OCI-LY1 (cell line): ENCODE measurements at regions not wholly inside any gene's neighbourhood (a gene's known extent, or its start where the extent isn't known, plus 50 kb on each side); places are given as distances from the start of the nearest gene placed in this dataset.

Experiments
- H2AFZ ChIP-seq: fragments of 200-600 bp; sonication (generic), shearing (Covaris generic); 2 replicates; pipeline ENCODE4 v1.6.0; 2014; ENCODE audit warnings: antibody characterized with exemption, mild to moderate bottlenecking, low read length
- H3F3A ChIP-seq: fragments of 200-600 bp; sonication (generic), shearing (Covaris generic); 2 replicates; pipeline ENCODE4 v1.6.0; 2014; ENCODE audit warnings: mild to moderate bottlenecking, antibody characterized with exemption, low read length, moderate library complexity; ENCODE audit not compliant: insufficient read depth
- H3K27ac ChIP-seq: fragments of 200-600 bp; sonication (generic); 2 replicates; pipeline ENCODE4 v1.5.1; 2014; ENCODE audit warnings: low read length, mixed run types, mild to moderate bottlenecking, low read depth; ENCODE audit not compliant: poor library complexity, severe bottlenecking
- H3K27me3 ChIP-seq: fragments of 200-600 bp; sonication (generic); 2 replicates; pipeline ENCODE4 v1.6.0; 2014; ENCODE audit warnings: antibody characterized with exemption, mild to moderate bottlenecking, low read length, moderate library complexity; ENCODE audit not compliant: insufficient read depth
- H3K36me3 ChIP-seq: fragments of 200-600 bp; sonication (generic); 2 replicates; pipeline ENCODE4 v1.6.1; 2014; ENCODE audit warnings: mild to moderate bottlenecking, antibody characterized with exemption, low read length, moderate library complexity, mixed read lengths; ENCODE audit not compliant: insufficient read depth
- H3K4me1 ChIP-seq: fragments of 200-600 bp; sonication (generic); 2 replicates; pipeline ENCODE4 v1.5.1; 2014; ENCODE audit warnings: mild to moderate bottlenecking, low read length, moderate library complexity; ENCODE audit not compliant: insufficient read depth, severe bottlenecking
- H3K4me2 ChIP-seq: fragments of 200-600 bp; sonication (generic), shearing (Covaris generic); 2 replicates; pipeline ENCODE4 v1.6.1; 2014; ENCODE audit warnings: low read length
- H3K4me3 ChIP-seq: fragments of 200-600 bp; sonication (generic); 2 replicates; pipeline ENCODE4 v1.5.1; 2014; ENCODE audit warnings: low read length, low read depth, mild to moderate bottlenecking, mixed read lengths; ENCODE audit not compliant: poor library complexity, severe bottlenecking
- H3K79me2 ChIP-seq: fragments of 200-600 bp; shearing (Covaris generic); 2 replicates; pipeline ENCODE4 v1.6.1; 2016; ENCODE audit warnings: mixed run types, low read length, mixed read lengths; ENCODE audit not compliant: insufficient read depth
- H3K9ac ChIP-seq: fragments of 200-600 bp; sonication (generic), shearing (Covaris generic); 2 replicates; pipeline ENCODE4 v1.6.1; 2014; ENCODE audit warnings: mild to moderate bottlenecking, low read length, mixed read lengths
- H3K9me2 ChIP-seq: fragments of 200-600 bp; sonication (generic), shearing (Covaris generic); 2 replicates; pipeline ENCODE4 v1.6.1; 2014; ENCODE audit warnings: low read depth, mild to moderate bottlenecking, low read length, mixed read lengths
- H3K9me3 ChIP-seq: fragments of 200-600 bp; shearing (Covaris generic); 2 replicates; pipeline ENCODE4 v1.6.1; 2014; ENCODE audit warnings: low read length, mixed read lengths
- H4K20me1 ChIP-seq: fragments of 200-600 bp; sonication (generic), shearing (Covaris generic); 2 replicates; pipeline ENCODE4 v1.6.0; 2016; ENCODE audit warnings: mild to moderate bottlenecking, low read length; ENCODE audit not compliant: insufficient read depth
- EZH2 ChIP-seq: fragments of 200-600 bp; sonication (generic), shearing (Covaris generic); IDR thresholded peaks from 2 replicates; pipeline ENCODE4 v1.8.0; 2017; ENCODE audit warnings: borderline replicate concordance, mixed run types, mild to moderate bottlenecking, antibody characterized with exemption, low read length, moderate library complexity, mixed read lengths
- TF ChIP-seq, protein P1 (sequence below): fragments of 200-600 bp; sonication (generic), shearing (Covaris generic); IDR thresholded peaks from 2 replicates; pipeline ENCODE4 v1.5.1; 2017; ENCODE audit warnings: mild to moderate bottlenecking, antibody characterized with exemption, low read length, moderate library complexity, mixed read lengths

- Histone ChIP-seq H3K27ac (no peak overlapping the region), H4K20me1 (no peaks in the 10 kb centered on the region), H3K9me2 (no peaks in the 10 kb centered on the region), H3K4me1 (no peaks in the 10 kb centered on the region), H3K27me3 (no peaks in the 10 kb centered on the region), H3K36me3 (no peaks in the 10 kb centered on the region), H3K4me3 (no peak overlapping the region), H3K4me2 (no peak overlapping the region), H3K9me3 (no peaks in the 10 kb centered on the region), H3K9ac (no peak overlapping the region), H2AFZ (no peak overlapping the region), H3F3A (no peaks in the 10 kb centered on the region), H3K79me2 (no peaks in the 10 kb centered on the region)
- TF ChIP-seq, protein P1, sequence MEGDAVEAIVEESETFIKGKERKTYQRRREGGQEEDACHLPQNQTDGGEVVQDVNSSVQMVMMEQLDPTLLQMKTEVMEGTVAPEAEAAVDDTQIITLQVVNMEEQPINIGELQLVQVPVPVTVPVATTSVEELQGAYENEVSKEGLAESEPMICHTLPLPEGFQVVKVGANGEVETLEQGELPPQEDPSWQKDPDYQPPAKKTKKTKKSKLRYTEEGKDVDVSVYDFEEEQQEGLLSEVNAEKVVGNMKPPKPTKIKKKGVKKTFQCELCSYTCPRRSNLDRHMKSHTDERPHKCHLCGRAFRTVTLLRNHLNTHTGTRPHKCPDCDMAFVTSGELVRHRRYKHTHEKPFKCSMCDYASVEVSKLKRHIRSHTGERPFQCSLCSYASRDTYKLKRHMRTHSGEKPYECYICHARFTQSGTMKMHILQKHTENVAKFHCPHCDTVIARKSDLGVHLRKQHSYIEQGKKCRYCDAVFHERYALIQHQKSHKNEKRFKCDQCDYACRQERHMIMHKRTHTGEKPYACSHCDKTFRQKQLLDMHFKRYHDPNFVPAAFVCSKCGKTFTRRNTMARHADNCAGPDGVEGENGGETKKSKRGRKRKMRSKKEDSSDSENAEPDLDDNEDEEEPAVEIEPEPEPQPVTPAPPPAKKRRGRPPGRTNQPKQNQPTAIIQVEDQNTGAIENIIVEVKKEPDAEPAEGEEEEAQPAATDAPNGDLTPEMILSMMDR: no peak
- no peak for TF ChIP-seq EZH2
Measured at GRCh38 chr12:108008163-108008905, 120.8 kb upstream of the WSCD2 start.

DNA sequence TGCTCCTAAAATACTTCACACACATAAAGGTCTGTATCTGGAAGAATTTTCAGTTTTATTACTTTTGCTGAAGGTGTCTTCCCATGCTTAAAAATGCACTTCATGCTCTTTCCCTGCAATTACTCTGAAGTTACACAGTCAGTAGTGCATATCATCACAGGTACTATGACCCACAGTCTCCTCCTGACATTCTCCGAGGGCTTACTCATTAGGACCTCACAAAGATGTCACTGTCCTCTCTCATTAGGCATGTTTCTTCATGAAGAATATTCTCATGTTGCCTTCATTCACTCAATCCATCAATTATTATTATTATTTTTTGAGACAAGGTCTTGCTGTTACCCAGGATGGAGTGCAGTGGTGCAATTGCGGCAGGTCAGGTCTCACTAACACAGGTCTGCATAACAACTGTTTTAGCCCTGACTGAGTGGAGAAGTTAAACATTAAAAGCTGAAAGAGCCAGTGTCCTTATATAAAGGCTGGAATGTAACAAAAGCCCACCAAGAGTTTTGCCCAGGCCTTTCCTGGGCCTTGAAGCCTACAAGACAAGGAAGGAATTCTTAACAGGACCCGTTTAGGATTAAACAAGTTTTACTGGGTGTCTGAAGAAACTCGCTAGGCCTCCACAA, 119.5 kb upstream of the WSCD2 start:
- no peak overlapping the region for H3K27ac ChIP-seq
- no peaks in the 10 kb centered on the region for H3F3A ChIP-seq
- H3K9me3 ChIP-seq: no peaks in the 10 kb centered on the region
- no peak overlapping the region for H3K9ac ChIP-seq
- no peaks in the 10 kb centered on the region for H3K79me2 ChIP-seq
- H3K27me3 ChIP-seq: no peaks in the 10 kb centered on the region
- H3K4me3 ChIP-seq: no peak overlapping the region
- H3K9me2 ChIP-seq: no peaks in the 10 kb centered on the region
- TF ChIP-seq, protein P1: no peak
- TF ChIP-seq EZH2: no peak
- H3K36me3 ChIP-seq: no peaks in the 10 kb centered on the region
- no peak overlapping the region for H3K4me2 ChIP-seq
- no peaks in the 10 kb centered on the region for H3K4me1 ChIP-seq
- H4K20me1 ChIP-seq: no peaks in the 10 kb centered on the region
- no peak overlapping the region for H2AFZ ChIP-seq

- H3K27ac ChIP-seq: no peak overlapping the region
- no peak overlapping the region for H3K4me2 ChIP-seq
- H2AFZ ChIP-seq: no peak overlapping the region
- H4K20me1 ChIP-seq: no peaks in the 10 kb centered on the region
- H3F3A ChIP-seq: no peaks in the 10 kb centered on the region
- H3K9me3 ChIP-seq: no peaks in the 10 kb centered on the region
- no peak overlapping the region for H3K9ac ChIP-seq
- no peaks in the 10 kb centered on the region for H3K36me3 ChIP-seq
- H3K4me3 ChIP-seq: no peak overlapping the region
- no peak for TF ChIP-seq EZH2
- TF ChIP-seq, protein P1: no peak
- no peaks in the 10 kb centered on the region for H3K4me1 ChIP-seq
- no peaks in the 10 kb centered on the region for H3K27me3 ChIP-seq
- H3K9me2 ChIP-seq: no peaks in the 10 kb centered on the region
- H3K79me2 ChIP-seq: no peaks in the 10 kb centered on the region
Measured at GRCh38 chr12:108016022-108016564, 113.0 kb upstream of the WSCD2 start.
